NOMO-1 (cell line): ENCODE measurements at regions not wholly inside any gene's neighbourhood (a gene's known extent, or its start where the extent isn't known, plus 50 kb on each side); places are given as distances from the start of the nearest gene placed in this dataset.
"Not testable (repeated sequence)": the region's sequence is repeated elsewhere in the genome, so short reads cannot be mapped to it uniquely, and the experiment has no call there.

Experiments used
- DNase-seq, 2 experiments: peaks; one replicate each; lab custom pipeline; 2025; ENCODE audit not compliant: unreplicated experiment in 2 of 2; lab: John Stamatoyannopoulos, UW

DNA sequence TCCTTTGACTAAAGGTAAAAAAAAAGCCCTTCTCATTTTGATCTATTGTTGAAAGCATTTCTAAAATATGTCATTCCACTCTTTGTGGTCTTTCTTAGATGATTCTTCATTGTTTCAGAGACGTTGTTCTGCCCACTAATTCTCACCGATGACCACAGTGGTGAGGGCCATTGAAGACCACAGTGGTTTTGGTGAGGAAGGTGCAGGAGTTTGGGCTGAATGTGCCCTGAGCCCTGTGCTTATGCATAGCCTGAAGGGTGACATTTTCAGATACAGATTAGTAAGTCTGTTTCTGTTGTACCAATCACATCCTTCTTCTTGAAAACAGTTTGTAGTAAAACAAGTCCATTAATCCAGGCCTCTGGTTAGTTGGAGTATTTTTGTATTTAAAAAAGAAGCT, 251.3 kb upstream of the ATP5MC3 start:
- no peak for DNase-seq

DNA sequence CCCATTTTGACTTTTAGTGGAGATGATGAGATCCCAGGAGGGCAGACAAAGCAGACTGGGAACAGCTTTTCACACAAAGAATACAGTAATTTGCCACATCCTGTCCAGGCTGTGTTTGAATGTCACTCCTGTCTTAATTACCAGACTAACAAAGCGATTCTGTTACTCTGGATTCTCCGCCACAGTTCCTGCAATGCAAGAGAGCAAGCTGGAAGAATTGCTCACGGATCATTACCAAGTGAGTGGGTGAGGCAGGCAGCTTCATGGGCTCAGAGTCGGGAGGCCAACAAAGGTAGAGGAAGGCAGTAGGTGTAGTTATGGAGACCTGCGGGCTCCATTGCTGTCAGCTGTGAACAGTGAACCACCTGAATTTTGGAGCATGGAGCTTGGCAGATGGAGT, 250.5 kb upstream of the ATP5MC3 start:
- DNase-seq, result no peak

DNA sequence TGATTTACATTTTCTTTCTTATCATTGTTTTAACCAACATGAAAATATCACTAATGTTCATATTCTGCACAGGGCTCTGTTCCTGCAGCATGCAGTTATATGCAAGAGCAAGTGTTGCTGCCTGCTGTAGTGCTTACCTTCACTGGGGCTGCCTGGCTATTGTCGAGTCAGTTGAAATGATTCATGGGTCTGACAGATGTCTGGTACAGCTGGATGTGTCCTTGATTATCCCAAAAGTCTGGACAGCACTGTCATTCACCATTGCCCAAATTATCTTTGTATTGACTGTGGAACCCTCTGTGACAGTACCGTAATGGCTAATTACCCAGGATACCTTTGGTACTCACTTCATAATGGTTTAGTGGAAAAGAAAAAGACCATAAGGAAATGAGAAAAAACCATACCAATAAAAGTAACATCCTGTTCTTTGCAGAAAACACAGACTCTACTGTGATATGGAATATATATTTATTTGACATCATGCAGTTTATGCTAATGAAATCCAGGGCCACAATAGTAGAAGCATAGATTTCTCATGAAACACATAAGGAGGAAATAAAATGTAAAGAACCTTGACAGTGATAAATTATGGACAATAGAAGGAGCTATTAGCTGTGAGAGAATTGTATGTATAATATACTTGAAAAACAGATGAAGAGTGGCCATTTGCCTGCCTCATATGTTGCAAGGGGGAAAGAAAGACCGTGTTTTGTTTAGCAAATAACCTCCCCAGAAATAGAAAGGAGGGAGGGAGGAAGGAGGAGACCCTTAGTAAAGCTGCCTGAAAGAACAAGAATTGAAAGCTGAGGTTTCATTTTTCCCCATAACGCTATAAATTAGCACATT, 249.8 kb upstream of the ATP5MC3 start:
- no peak for DNase-seq

DNA sequence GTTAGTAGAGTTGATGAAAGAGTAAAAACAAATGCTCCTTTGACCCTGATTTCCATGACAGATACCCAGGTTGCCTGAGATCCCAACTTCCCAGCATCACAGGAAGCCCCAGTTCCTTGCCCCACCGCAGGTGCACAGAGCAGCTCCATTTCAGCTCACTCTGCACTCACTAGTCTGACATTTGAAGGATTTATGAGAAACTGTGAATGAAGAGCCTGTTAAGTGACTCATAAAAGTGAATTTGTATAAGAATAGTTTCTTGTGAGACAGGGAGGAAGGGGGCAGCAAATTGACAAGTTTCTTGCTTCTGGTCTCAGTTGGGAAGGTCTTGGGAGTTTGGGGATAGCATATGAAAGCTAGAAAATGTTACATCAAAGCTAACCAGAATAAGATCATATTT, 248.7 kb upstream of the ATP5MC3 start:
- DNase-seq, result no peak

DNA sequence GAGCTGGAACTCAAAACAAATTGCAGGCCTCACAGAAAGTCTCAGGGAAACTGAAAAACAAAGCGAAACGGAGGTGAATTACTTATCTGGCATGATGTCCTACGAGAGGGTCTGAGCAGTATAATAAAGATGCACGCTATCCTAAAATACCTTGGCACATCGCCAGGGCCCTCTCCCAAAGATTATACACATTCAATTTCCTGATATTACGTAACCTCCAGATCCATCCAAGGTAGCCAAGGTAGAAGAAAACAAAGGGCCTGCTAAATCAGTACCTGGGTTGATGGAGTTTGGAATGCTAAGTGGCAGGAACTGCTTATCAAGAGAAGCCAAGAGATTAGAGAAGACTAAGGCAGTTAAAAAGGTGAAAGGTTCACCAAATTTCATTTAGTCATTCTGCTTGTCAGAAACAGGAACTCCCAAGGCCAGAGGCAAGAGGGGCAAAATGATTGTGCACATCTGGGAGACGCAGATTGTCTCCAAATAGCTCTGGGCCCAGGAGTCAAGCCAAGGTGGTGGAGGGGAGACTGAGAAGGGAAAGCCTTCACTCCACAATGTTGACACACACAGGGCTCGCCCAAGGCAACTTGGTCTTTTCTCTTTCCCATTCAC, 236.8 kb upstream of the ATP5MC3 start:
- peak; percentile 28 to 42 for DNase-seq

DNA sequence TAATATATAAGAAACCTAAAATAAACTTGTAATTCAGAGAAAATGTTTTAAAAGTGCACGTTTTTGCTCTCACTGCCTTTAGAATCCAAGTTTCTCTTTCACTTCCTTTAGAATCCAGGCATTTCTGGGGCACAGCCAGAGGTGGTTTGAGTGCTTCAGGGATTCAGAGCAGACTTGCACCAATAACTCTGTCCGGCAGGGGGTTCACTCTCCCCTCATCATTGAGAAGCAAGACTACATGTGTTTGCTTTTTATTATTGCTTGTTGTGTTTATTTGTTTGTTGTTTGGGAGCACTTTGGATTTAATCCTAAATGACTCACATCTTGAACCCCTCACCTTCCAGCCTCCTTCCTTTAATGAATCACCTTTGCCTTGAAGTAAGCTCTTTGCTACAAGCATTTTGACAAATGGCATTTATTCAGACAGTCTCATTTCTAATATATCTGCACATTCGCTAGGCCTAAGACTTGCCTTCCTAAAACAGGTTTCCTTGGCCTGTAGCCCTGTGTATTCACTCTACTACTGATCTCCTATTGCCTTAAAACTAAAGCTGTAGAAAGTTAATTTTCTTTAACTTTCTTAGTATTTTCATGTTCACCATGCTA, 233.5 kb upstream of the ATP5MC3 start:
- peak; percentile 56 to 66 for DNase-seq

DNA sequence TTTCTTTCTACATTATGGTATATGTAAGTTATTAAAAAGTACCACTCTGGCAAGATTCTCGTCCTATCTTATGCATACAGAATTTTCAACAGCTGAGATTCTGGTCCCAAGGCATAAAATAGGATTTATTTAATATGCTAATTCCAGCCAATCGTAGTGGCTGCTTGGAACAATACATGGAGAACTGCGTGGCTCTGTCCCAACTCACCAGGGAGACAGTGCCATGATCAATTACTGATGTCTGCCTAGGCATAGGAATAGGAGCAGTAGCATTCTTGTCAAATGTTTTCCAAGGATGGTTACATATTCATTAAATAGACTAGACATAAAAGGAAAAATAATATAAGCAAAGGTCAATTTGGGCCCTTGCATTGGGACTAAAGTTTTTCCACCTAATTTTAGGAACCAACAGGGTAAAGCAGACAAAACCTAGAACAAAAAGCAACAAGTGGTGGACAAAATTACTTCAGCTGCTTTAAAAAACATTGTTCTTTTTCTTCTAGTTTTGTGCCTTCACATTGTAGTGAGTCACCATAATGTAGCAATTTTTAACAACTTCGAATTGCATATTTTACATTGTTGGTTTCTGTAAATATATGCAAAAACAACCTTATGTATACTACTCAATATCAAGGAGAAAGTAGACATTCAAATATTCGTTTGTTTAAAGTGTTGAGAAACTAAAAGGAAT, 232.8 kb upstream of the ATP5MC3 start:
- DNase-seq, result no peak

DNA sequence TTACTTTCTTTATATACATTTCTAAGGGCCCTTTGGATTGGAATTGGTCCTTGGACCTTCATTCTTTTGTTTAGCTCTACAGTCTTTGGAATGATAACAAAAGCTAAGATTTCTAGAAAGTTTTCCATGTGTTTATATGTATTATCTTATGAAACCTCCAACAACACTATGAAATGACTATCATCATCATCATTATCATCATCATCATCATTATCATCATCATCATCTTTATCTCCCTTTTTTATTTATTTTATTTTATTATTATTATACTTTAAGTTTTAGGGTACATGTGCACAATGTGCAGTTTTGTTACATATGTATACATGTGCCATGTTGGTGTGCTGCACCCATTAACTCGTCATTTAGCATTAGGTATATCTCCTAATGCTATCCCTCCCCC, 229.4 kb upstream of the ATP5MC3 start:
- not testable (repeated sequence) for DNase-seq

DNA sequence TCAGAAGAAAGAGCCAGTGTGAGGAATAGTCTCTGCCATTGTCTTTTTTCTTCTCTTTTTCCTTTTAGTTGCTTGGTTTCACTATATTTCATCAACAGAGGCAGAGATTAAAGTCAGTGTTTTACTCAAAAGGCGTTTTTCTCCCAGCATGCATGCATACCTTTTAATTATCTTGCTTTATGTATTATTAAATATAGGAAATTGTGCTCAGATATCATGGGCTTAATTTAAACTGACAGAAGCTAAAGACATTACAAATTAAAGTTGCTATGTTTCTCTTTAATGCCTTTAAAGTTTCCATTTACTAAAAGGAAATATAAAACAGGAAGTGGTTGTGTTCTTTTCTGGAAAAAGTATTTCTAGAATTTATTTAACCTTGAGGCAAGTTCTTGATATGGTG, 223.3 kb upstream of the ATP5MC3 start:
- no peak for DNase-seq

DNA sequence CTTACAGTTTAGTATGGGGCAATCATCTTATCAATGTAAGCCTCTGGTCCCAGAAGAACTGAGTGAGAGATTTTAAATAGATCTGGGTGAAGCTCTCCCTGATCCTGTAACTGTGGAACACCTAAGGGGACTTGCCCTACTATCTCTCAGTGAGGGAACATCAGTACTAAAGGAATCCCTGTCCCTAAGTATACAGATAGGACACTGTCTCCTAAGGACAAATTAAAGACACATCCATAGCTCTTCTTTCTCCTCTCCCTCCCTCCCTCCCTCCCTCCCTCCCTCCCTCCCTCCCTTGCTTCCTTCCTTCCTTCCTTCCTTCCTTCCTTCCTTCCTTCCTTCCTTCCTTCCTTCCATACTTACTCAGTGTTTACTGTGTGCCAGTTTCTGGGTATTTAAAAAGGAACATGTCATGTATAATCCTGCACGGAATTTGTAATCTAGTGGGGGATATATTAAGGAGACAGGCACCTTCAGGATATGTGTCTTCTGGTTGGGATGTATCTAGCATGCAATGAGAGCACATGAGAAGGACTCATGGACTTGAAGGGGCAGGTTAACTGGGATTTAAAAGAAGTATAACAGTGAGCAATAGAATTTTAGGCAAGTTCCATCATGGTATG, 222.2 kb upstream of the ATP5MC3 start:
- no peak for DNase-seq

DNA sequence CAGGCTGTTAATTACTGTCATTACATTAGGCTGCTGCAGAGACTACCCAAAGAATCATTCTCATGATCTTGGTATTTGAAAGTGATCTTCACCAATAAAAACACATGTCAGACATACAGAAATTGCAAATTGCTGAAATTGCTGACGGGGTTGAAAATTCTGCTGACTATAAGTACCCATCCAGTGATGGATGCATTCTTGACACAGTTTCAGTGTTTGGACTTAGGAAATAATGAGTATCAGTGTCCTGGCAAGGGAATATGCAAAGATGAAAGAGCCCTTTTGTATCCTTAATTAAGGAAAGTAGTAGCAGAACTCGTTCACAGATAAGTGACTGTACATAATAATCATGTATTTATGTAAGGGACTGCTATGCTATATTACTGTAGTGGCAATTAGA, 221.1 kb upstream of the ATP5MC3 start:
- no peak for DNase-seq

DNA sequence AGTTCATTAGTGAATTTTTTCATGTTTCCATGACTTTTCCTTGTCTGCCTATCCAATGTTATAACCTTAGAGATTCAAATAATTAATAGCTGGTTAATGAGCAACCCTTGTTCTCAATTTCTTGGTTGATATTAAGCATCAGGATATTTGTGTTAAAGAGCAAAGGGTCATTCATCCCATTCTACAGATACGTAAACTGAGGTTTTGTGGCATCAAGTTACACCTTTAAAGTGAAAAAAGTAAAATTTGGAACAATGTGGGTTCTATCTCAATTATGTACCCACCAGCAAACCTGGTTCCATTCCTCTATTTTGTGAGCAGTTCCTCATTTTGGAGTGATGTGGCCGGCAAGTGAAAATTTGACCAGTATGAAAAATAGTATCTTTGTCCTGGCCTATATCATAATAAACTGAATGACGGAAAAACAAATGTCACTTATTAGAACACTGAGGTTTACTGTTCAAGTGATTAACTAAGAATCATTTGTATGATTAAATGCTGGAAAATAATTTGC, 220.5 kb upstream of the ATP5MC3 start:
- no peak for DNase-seq

DNA sequence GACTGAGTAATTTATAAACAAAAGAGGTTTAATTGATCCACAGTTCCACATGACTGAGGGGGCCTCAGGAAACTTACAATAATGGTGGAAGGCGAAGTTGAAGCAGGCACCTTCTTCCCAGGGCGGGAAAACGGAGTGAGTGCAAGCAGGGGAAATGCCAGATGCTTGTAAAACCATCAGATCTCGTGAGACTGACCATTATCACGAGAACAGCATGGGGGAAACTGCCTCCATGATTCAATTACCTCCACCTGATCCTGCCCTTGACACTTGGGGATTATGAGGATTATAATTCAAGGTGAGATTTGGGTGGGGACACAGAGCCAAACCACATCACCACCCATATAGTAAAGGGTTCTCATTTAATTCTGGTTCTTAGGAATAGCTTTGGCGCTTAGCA, 219.5 kb upstream of the ATP5MC3 start:
- no peak for DNase-seq

DNA sequence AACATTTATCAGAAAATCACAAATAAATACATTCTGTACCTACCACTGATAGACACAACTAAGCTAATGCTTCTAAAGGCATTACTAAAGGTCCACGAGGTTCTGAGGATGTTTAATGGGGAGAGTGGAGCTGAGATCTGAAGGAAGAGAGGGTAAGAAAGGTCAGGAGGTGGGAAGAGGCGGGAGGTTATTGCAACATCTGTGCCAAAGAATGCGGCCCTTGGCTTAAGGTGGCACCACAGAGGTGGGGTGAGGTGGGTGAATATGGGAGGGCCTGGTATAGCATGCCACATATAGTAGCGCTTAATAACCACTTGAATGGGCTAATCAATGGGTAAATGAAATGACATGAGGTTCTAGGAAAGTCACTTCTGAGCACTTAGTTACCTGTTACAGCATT, 217.8 kb upstream of the ATP5MC3 start:
- no peak for DNase-seq

DNA sequence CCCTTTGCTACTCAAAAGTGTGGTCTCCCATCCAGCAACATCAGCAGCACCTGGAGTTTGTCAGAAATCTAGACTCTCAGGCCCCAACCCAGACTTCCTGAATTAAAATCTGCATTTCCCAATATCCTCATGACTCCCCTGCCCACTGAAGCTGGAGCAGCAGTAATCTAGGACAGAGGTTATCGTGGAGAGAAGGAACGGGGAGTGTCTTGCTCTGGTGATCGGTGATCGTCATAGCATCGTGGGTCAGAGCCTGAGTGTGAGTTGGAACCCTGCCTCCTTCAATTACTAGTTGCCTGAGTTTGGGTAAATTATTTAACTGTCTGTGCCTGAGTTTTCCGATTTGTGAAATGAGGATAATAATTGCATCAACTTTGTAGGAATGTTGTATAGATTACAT, 217.3 kb upstream of the ATP5MC3 start:
- no peak for DNase-seq

DNA sequence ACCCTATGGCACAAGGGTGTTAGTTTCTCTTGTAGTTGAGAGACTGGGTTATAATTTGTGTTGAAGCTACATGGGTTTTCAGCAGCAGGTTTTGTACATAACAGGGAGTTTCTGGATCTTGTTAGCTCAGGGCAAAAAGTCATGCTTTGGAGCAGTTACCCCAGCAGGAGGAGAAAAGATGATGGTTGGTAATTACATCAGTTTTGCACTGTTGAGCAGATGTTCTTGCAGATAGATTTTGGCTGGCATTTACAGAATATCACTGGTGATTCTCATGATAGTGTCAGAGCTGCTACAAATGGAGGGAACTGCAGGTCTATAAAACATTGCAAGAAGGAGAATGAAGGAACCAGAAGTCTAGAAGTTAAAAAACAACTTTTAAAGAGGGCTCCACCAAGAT, 215.2 kb upstream of the ATP5MC3 start:
- DNase-seq, result no peak

DNA sequence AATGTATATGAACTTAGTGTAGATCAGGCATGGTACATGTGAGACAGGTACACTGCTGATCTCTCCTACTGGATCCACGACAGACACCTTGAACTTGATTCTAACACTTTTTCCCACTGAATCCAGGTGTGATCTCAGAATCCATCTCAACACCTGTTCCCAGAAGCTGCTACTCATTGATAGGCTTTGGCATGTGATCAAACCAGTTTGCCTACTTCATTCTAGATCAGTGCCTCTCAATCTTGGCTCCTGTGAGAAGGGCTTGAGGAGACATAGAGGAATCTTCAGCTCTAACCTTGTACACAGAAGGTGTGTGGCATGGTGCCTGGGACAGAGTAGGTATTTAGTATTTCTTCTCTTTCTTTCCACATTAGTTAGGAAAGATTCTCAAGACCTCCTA, 212.3 kb upstream of the ATP5MC3 start:
- no peak for DNase-seq

DNA sequence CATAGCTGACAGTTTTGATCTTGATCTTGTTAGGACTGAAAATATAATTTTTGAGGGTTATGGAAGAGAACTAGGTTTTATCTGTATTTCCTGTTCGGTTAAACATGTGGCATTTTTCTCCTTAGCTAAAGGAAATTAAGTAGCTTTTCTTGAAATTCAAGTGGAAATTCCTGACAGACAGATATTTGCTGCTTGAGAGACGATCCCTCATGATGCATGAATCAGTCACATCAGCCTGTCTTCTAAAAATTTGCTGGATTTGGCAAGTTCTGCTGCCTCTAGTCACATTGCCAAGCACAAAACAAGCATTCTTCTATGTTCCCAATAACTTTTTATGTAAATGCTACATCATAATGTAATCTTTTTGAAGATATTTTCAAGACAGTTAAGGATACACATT, 201.8 kb upstream of the ATP5MC3 start:
- DNase-seq, result no peak

DNA sequence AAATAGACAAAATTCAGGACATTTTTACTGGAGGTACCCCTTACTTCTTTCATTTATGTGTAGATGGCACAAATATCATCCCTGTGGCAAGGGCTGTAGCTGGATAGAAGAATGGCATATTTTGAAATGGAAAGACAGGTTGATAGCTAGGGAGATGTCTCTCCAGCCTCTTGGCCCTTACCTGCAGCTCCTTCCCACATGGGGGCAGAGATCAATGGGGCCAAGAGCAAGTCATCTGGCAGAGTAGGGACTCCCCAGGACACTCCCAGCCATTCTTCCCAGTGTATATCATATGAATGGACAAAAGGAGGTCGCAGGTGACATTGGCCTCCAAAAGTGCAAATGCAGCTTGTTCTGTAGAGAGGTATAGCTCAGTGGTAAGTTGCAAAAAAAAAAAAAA, 192.2 kb upstream of the ATP5MC3 start:
- no peak for DNase-seq

DNA sequence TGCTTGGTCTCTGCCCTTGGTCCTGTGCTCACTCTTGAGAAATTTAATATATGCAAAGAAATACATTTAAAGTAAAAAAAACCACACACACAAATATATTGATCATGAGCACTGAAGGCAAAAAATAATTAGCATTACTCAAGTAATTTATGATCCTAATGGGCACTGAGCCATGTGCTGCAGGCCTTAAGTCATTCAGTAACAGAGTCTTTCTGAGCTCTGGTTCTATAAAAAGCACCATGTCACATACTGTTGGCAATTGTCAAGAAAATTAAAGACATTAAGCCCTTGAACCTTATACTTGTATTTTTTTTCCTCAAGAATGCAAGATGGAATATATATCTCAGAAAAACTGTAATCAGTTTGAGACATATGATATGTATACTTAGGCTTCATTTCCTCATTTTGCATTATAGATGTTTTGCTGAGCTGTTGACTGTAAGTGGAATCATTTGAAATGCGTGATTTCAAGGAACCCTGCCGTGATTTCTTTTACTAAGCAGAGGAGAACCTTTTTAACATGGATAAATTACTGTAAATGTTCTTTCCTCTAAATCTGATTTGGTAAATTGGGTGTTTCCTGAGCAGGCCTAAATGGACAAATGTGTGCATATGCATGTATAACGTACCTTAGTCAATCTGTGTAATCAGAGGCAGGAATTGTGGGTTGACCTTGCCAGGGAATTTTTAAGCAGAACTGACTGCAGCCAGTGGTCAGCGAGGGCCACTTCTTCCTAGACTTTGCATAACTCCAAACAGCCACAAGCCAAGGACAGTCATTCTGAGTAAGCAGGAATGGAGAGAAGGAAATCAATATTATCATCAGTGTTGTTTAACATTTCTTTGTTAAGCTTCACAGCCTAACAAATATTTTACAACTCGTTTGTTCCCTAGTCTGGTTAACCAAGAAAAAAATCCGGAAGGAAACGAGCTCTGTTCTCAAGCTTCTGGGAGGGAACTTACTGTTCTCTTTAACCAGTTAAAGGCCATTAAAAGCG, 191.5 kb upstream of the ATP5MC3 start:
- DNase-seq, result peak in 1 of 2 experiments; percentile 53
